Esophagus squamous epithelium (tissue), 4 donors: ENCODE measurements at regions not wholly inside any gene's neighbourhood (a gene's known extent, or its start where the extent isn't known, plus 50 kb on each side); places are given as distances from the start of the nearest gene placed in this dataset.

Experiments
- POLR2A ChIP-seq, 4 donors: fragments of 450-650 bp; IDR thresholded peaks; one replicate each; pipeline ENCODE4 v1.6.1; 2017; ENCODE audit warnings: antibody characterized with exemption in 4 of 4, mild to moderate bottlenecking in 4 of 4, moderate library complexity in 3 of 4
- TF ChIP-seq, protein P1 (sequence below), 6 experiments: fragments of 450-650 bp in 4 of 6; fragments of 200-600 bp in 2 of 6; sonication (generic) in 2 of 6; IDR thresholded peaks; one replicate each; pipeline ENCODE4 v1.5.1; 2016 to 2019; ENCODE audit warnings: antibody characterized with exemption in 6 of 6, mild to moderate bottlenecking in 4 of 6, moderate library complexity in 4 of 6

DNA sequence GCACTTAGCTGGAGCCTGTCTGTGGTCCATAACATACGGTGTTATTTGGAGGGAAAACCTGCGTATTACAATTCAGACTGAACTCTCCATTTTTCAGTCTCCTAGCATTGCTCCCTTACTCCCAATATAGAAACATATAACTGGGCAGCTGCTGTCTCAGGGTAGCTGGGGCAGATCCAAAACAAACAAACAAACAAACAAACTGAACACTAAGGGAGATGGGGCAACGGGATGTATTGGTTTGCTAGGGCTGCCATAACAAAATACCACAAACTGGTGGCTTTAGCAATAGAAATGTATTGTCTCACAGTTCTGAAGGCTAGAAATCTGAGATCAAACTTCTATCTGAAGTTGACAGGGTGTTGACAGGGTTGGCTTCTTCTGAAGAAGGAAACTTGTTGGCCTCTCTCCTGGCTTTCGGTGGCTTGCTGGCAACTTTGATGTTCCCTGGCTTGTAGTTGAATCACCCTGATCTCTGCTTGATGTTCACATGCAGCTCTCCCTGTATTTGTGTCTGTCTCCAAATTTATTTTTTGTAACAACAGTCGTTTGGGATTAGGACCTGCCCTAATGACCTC, 329.3 kb upstream of the ZNF804A start:
- TF ChIP-seq, protein P1, sequence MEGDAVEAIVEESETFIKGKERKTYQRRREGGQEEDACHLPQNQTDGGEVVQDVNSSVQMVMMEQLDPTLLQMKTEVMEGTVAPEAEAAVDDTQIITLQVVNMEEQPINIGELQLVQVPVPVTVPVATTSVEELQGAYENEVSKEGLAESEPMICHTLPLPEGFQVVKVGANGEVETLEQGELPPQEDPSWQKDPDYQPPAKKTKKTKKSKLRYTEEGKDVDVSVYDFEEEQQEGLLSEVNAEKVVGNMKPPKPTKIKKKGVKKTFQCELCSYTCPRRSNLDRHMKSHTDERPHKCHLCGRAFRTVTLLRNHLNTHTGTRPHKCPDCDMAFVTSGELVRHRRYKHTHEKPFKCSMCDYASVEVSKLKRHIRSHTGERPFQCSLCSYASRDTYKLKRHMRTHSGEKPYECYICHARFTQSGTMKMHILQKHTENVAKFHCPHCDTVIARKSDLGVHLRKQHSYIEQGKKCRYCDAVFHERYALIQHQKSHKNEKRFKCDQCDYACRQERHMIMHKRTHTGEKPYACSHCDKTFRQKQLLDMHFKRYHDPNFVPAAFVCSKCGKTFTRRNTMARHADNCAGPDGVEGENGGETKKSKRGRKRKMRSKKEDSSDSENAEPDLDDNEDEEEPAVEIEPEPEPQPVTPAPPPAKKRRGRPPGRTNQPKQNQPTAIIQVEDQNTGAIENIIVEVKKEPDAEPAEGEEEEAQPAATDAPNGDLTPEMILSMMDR (IDR thresholded peaks at IDR 0.05) = no peak
- TF ChIP-seq POLR2A (IDR thresholded peaks at IDR 0.05) = no peak
